Endothelial cell of umbilical vein (primary cell): ENCODE measurements at regions not wholly inside any gene's neighbourhood (a gene's known extent, or its start where the extent isn't known, plus 50 kb on each side); places are given as distances from the start of the nearest gene placed in this dataset.

Experiments used
- BruUV-seq: library from RNA; stranded (reverse); fragments of 400-500 nt; replicated peaks from 2 replicates; lab custom pipeline; 2021; lab: Mats Ljungman, UMichigan
- CTCF ChIA-PET: fragments of 300-600, 350-600 bp; sonication (Branson Sonifier 250); formaldehyde crosslinking; loops from one replicate; lab custom pipeline; 2021; ENCODE audit warnings: antibody characterized with exemption, inconsistent platforms; lab: Charles Lee
- POLR2A ChIA-PET: fragments of 300-600, 350-600 bp; sonication (Branson Sonifier 250); formaldehyde crosslinking; loops from one replicate; lab custom pipeline; 2021; ENCODE audit warnings: antibody characterized with exemption, inconsistent platforms; lab: Charles Lee
- DNase-seq: peaks from one replicate; pipeline ENCODE4 v3.0.0-alpha.2; 2011; ENCODE audit warnings: low read depth, low spot score
- FAIRE-seq: peaks from 2 replicates; lab custom pipeline; 2011; peaks lifted over from hg19 to GRCh38; lab: Jason Lieb, UNC
- H2AFZ ChIP-seq: 2 replicates; pipeline ENCODE4 v1.6.0; 2012; ENCODE audit warnings: low read depth, low read length, control low read depth, inconsistent platforms
- H3K27ac ChIP-seq: 2 replicates; pipeline ENCODE4 v1.5.1; 2011; ENCODE audit warnings: low read depth, mild to moderate bottlenecking, control low read depth, low read length, moderate library complexity; ENCODE audit not compliant: insufficient read depth
- H3K27me3 ChIP-seq, 2 experiments: 2 replicates each; pipeline versions ENCODE4 v1.6.0 to v1.6.1; 2011; ENCODE audit warnings: low read length in 2 of 2, mixed read lengths in 1 of 2; ENCODE audit not compliant: control insufficient read depth in 2 of 2, insufficient read depth in 2 of 2
- H3K36me3 ChIP-seq, 2 experiments: 2 replicates in 1 of 2; 3 replicates in 1 of 2; pipeline ENCODE4 v1.5.1; 2011; ENCODE audit warnings: low read length in 2 of 2, mild to moderate bottlenecking in 1 of 2, moderate library complexity in 1 of 2; ENCODE audit not compliant: control insufficient read depth in 2 of 2, insufficient read depth in 2 of 2; ENCODE audit errors: extremely low read depth in 1 of 2
- H3K4me1 ChIP-seq: 3 replicates; pipeline ENCODE4 v1.5.1; 2011; ENCODE audit warnings: mild to moderate bottlenecking, low read length; ENCODE audit not compliant: control insufficient read depth, insufficient read depth; ENCODE audit errors: extremely low read depth
- H3K4me2 ChIP-seq: 2 replicates; pipeline ENCODE4 v1.6.1; 2011; ENCODE audit warnings: low read length, control low read depth, mixed read lengths; ENCODE audit not compliant: insufficient read depth
- H3K4me3 ChIP-seq, 3 experiments: fragments of 200-600 bp in 1 of 3; sonication (generic), shearing (Covaris generic) in 1 of 3; replicated peaks in 1 of 3; 2 replicates each; pipeline ENCODE4 v1.5.1; 2011 to 2016; ENCODE audit warnings: control low read depth in 3 of 3, low read length in 3 of 3, mild to moderate bottlenecking in 2 of 3, inconsistent platforms in 1 of 3, low read depth in 1 of 3, moderate library complexity in 1 of 3; ENCODE audit not compliant: insufficient read depth in 1 of 3
- H3K79me2 ChIP-seq: 2 replicates; pipeline ENCODE4 v1.6.0; 2012; ENCODE audit warnings: low read length, inconsistent platforms; ENCODE audit not compliant: control insufficient read depth, insufficient read depth
- H3K9ac ChIP-seq: replicated peaks from 2 replicates; pipeline ENCODE3; 2011; ENCODE audit warnings: low read length, control low read depth; ENCODE audit not compliant: insufficient read depth; ENCODE audit errors: extremely low read depth
- H3K9me1 ChIP-seq: replicated peaks from 3 replicates; pipeline ENCODE4 v1.6.0; 2011; ENCODE audit warnings: mild to moderate bottlenecking, low read length; ENCODE audit not compliant: control insufficient read depth, insufficient read depth; ENCODE audit errors: extremely low read depth
- H3K9me3 ChIP-seq: replicated peaks from 2 replicates; pipeline ENCODE4 v1.5.1; 2012; ENCODE audit warnings: low read length, inconsistent platforms; ENCODE audit not compliant: control insufficient read depth, insufficient read depth
- H4K20me1 ChIP-seq: replicated peaks from 2 replicates; pipeline ENCODE3; 2011; ENCODE audit warnings: mild to moderate bottlenecking, low read length; ENCODE audit not compliant: control insufficient read depth, insufficient read depth; ENCODE audit errors: extremely low read depth
- CTCF ChIP-seq, 2 donors: IDR thresholded peaks; 1 replicate in 1 of 2; 2 replicates in 1 of 2; pipeline ENCODE4 v1.5.1; 2011; ENCODE audit warnings: low read length in 2 of 2, mild to moderate bottlenecking in 2 of 2, moderate library complexity in 2 of 2, control low read depth in 1 of 2, inconsistent platforms in 1 of 2, low read depth in 1 of 2; ENCODE audit not compliant: insufficient read depth in 1 of 2; ENCODE audit errors: extremely low read depth in 1 of 2
- EZH2 ChIP-seq: IDR thresholded peaks from 2 replicates; pipeline ENCODE4 v1.6.1; 2012; ENCODE audit warnings: borderline replicate concordance, low read depth, mild to moderate bottlenecking, moderate library complexity, low read length, inconsistent platforms; ENCODE audit not compliant: severe bottlenecking
- FOS ChIP-seq: IDR thresholded peaks from 2 replicates; pipeline ENCODE4 v1.6.1; 2011; ENCODE audit warnings: mild to moderate bottlenecking, low read length, moderate library complexity, borderline replicate concordance; ENCODE audit not compliant: insufficient read depth
- GATA2 ChIP-seq: IDR thresholded peaks from 2 replicates; pipeline ENCODE4 v1.7.0; 2011; ENCODE audit warnings: low read depth, mild to moderate bottlenecking, moderate library complexity, mixed read lengths, low read length; ENCODE audit not compliant: insufficient read length, insufficient read depth
- JUN ChIP-seq: IDR thresholded peaks from 2 replicates; pipeline ENCODE4 v1.6.1; 2011; ENCODE audit warnings: borderline replicate concordance, low read depth; ENCODE audit not compliant: insufficient read length, insufficient read depth
- MAX ChIP-seq: IDR thresholded peaks from 2 replicates; pipeline ENCODE4 v1.6.1; 2011; ENCODE audit not compliant: insufficient read depth, insufficient read length
- MYC ChIP-seq: IDR thresholded peaks from one replicate; pipeline ENCODE4 v1.6.1; 2011; ENCODE audit warnings: mild to moderate bottlenecking, low read depth, low read length
- POLR2A ChIP-seq: IDR thresholded peaks from 2 replicates; pipeline ENCODE4 v1.6.1; 2012; ENCODE audit warnings: low read depth, mild to moderate bottlenecking, control low read depth, low read length
- POLR2AphosphoS5 ChIP-seq: IDR thresholded peaks from 2 replicates; pipeline ENCODE4 v1.6.1; 2012; ENCODE audit warnings: low read depth, mild to moderate bottlenecking, control low read depth, low read length, moderate library complexity; ENCODE audit not compliant: insufficient read depth
- dilution Hi-C: fragments of 300-500 bp; cut with MboI; formaldehyde crosslinking; loops from one replicate; pipeline ENCODE4 v1.15.0; 2019; ENCODE audit warnings: low sequenced_read_pairs; ENCODE audit not compliant: extremely low pct_ligation_motif_present
- intact Hi-C: fragments of 100-400 bp; cut with micrococcal nuclease; formaldehyde crosslinking; loops from one replicate; pipeline ENCODE4 v1.10.0; 2022

GRCh38 chr16:76612497-76612896 is 335.3 kb downstream of the CNTNAP4 start:
- H3K9ac ChIP-seq, result no peak overlapping the region
- no peak for FAIRE-seq
- no peak overlapping the region for H2AFZ ChIP-seq
- DNase-seq, result no peak
- ChIA-PET POLR2A (no interaction called here), CTCF (no interaction called here)
- H3K27ac ChIP-seq, result no peak overlapping the region
- BruUV-seq, result no TSS peak
- H3K27me3 ChIP-seq, result no peaks in the 10 kb centered on the region
- H4K20me1 ChIP-seq, result no peaks in the 10 kb centered on the region
- H3K9me3 ChIP-seq, result no peaks in the 10 kb centered on the region
- no peak overlapping the region for H3K4me2 ChIP-seq
- dilution Hi-C loops, result no loop called here
- no peaks in the 10 kb centered on the region for H3K79me2 ChIP-seq
- no peaks in the 10 kb centered on the region for H3K9me1 ChIP-seq
- TF ChIP-seq MAX (no peak), MYC (no peak), POLR2AphosphoS5 (no peak), JUN (no peak), FOS (no peak), EZH2 (no peak), POLR2A (no peak), CTCF (IDR thresholded peaks at IDR 0.05; ENCODE audit: extremely low read depth in 1 of 2, insufficient read depth in 1 of 2, low read depth in 1 of 2, low read length in 2 of 2) (no peak), GATA2 (no peak)
- intact Hi-C loops, result no loop called here
- H3K36me3 ChIP-seq, result no peaks in the 10 kb centered on the region
- no peaks in the 10 kb centered on the region for H3K4me1 ChIP-seq
- no peak overlapping the region for H3K4me3 ChIP-seq
